Fibroblast of the aortic adventitia (primary cell): ENCODE measurements at regions not wholly inside any gene's neighbourhood (a gene's known extent, or its start where the extent isn't known, plus 50 kb on each side); places are given as distances from the start of the nearest gene placed in this dataset.
"Not testable (repeated sequence)": the region's sequence is repeated elsewhere in the genome, so short reads cannot be mapped to it uniquely, and the experiment has no call there.

Experiments used
- DNase-seq: peaks from one replicate; pipeline ENCODE4 v3.0.0-alpha.2; 2010; ENCODE audit warnings: low read depth
- H3K4me3 ChIP-seq: 2 replicates; pipeline ENCODE4 v1.5.1; 2011; ENCODE audit warnings: low read depth, mild to moderate bottlenecking, control low read depth, low read length, moderate library complexity
- TF ChIP-seq, protein P1 (sequence below): IDR thresholded peaks from 2 replicates; pipeline ENCODE4 v1.5.1; 2011; ENCODE audit warnings: mild to moderate bottlenecking, low read length, control low read depth, inconsistent platforms; ENCODE audit not compliant: insufficient read depth

DNA sequence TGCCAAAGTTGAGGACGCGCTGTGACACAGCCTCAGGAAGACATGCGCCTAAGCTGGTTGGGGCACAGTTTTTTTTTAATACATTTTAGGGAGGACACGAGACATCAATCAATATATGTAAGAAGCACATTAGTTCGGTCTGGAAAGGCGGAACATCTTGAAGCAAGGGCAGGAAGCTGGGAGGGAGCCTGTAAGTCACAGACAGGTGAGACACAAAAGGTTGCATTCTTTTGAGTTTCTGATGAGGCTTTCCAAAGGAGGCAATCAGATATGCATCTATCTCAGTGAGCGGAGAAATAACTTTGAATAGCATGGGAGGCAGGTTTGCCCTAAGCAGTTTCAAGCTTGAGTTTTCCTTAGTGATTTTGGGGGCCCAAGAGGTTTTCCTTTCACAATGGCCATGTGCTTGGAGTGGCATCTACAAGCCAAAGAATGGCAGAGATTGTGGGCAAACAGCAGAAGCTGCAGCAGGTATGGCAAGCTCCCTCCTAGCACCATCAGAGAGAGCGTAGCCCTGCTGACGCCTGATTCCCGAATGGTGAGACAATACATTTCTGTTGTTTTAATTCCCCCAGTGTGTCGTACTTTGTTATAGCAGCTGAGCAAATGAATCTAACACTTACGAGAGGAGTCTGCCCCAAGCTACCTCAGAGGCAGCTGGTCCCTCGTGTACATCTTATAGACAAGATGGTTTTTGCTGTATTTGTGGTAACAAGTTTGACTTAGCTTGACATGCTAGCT, 99.5 kb upstream of the TMTC4 start:
- TF ChIP-seq, protein P1, sequence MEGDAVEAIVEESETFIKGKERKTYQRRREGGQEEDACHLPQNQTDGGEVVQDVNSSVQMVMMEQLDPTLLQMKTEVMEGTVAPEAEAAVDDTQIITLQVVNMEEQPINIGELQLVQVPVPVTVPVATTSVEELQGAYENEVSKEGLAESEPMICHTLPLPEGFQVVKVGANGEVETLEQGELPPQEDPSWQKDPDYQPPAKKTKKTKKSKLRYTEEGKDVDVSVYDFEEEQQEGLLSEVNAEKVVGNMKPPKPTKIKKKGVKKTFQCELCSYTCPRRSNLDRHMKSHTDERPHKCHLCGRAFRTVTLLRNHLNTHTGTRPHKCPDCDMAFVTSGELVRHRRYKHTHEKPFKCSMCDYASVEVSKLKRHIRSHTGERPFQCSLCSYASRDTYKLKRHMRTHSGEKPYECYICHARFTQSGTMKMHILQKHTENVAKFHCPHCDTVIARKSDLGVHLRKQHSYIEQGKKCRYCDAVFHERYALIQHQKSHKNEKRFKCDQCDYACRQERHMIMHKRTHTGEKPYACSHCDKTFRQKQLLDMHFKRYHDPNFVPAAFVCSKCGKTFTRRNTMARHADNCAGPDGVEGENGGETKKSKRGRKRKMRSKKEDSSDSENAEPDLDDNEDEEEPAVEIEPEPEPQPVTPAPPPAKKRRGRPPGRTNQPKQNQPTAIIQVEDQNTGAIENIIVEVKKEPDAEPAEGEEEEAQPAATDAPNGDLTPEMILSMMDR = no peak
- no peak overlapping the region for H3K4me3 ChIP-seq
- no peak for DNase-seq

DNA sequence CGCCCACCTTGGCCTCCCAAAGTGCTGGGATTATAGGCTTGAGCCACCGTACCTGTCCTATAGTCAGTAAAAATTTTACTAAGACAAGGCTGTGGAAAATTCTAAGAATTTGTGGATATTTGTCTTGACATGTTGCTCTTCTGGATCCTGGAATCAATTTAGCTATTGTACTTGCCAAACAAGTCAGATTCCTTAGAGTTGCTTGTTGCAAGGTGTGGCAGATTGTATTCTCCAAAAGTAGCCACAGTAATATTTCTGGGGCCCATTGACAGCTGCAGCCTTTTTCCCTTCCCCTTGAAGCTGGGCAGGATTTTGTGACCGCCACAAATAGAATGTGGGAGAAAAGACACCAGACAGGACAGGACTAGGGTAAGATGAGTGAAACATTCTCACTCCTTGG, 98.8 kb upstream of the TMTC4 start:
- H3K4me3 ChIP-seq = no peak overlapping the region
- TF ChIP-seq, protein P1 = no peak
- no peak for DNase-seq

DNA sequence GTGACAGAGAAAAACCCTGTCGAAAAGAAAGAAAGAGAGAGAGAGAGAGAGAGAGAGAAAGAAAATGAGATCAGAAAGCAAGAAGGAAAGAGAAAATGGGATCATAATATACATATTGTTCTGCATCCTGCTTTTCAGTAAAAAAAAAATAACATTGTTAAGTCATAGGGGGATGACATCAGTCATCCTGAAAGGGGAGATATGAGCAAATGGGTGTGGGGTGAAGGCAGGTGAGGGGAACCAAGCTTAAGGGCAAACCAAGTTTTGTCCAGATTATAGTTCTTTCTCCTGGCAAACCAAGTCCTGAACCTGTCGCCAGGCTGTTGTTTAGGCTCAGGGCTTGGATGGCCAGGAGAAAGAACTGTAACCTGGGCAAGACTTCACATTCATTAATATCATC, 92.6 kb upstream of the TMTC4 start:
- no peak for DNase-seq
- TF ChIP-seq, protein P1 = no peak

DNA sequence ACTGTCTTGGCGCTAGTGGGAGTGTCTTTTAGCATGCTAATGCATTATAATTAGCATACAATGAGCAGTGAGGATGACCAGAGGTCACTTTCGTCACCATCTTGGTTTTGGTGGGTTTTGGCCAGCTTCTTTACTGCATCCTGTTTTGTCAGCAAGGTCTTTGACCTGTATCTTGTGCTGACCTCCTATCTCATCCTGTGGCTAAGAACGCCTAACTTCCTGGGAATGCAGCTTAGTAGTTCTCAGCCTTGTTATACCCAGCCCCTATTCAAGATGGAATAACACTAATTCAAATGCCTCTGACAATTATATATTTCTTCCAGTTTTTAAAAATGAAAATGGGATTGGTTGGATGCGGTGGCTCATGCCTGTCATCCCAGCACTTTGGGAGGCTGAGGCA, 92.0 kb upstream of the TMTC4 start:
- not testable (repeated sequence) for H3K4me3 ChIP-seq, DNase-seq

More for the DNA sequence above, 92.6 kb upstream of the TMTC4 start:
- H3K4me3 ChIP-seq = no peak overlapping the region

DNA sequence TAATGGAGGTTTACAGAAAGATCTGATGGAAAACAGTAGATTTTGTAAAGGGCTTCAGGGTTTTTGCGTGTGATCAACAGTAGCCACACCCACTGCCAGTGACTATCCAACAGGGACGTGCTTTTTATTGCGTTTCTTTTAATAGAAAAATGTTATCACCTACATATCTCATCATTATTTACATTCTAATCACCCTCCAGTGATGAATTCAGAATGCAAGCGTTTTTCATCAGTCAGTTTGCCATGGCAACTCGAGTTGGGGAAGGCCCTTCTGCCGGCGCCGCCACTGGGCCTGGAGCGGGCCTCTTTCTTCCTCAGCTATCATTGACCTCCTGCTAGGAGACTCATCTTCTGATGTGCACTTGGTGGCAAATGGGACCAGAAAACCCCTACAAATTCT, 90.3 kb upstream of the TMTC4 start:
- H3K4me3 ChIP-seq = no peak overlapping the region
- TF ChIP-seq, protein P1 = no peak
- no peak for DNase-seq

DNA sequence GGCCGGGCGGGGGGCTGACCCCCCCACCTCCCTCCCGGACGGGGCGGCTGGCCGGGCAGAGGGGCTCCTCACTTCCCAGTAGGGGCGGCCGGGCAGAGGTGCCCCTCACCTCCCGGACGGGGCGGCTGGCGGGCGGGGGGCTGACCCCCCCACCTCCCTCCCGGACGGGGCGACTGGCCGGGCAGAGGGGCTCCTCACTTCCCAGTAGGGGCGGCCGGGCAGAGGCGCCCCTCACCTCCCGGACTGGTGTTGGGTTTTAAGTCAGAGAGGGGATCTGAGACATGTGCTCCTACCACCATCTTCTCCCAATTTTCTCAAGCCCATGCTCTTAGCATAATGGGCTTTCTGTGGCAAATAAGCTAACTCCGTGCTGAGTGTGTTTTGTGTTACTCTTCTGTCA, 87.5 kb upstream of the TMTC4 start:
- not testable (repeated sequence) for DNase-seq, H3K4me3 ChIP-seq

DNA sequence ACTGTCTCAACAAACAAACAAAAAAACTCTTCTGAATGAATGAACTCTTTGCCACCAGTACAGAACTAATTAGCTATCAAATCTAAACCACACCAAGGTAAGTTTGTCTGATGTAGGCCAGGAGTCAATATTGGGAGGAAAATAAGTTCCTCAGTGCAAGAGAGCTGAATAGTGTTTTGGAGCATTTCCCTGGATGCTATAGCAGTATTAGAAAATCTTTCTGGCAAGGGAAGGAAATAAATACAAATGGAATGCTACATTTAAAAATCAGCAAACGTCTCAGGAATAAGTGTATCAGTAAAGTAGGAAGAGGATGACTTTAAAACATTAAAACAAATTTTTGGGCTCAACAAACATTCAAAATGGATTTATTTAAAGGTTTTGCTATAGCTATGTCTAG, 81.3 kb upstream of the TMTC4 start:
- TF ChIP-seq, protein P1 = no peak
- no peak overlapping the region for H3K4me3 ChIP-seq
- no peak for DNase-seq

DNA sequence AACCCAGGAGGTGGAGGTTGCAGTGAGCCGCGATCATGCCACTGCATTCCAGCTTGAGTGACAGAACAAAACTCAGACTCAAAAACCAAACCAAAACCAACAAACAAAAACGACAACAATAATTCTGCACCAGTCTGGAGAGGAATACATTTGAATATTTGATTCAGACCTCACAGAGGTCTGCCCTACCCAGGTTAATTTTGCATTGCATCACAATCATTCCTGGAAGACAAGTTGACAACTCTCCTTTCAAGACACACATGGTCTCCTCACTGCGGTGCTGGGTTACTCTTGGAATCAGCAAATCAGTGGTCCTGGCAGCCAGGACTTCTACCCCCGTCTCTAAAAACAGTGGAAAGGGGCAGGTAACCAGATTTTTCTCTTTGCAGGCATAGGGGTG, 79.9 kb upstream of the TMTC4 start:
- TF ChIP-seq, protein P1 = no peak
- H3K4me3 ChIP-seq = no peak overlapping the region
- no peak for DNase-seq
